ENCODE measurements at regions not wholly inside any gene's neighbourhood (a gene's known extent, or its start where the extent isn't known, plus 50 kb on each side); places are given as distances from the start of the nearest gene placed in this dataset.

DNA sequence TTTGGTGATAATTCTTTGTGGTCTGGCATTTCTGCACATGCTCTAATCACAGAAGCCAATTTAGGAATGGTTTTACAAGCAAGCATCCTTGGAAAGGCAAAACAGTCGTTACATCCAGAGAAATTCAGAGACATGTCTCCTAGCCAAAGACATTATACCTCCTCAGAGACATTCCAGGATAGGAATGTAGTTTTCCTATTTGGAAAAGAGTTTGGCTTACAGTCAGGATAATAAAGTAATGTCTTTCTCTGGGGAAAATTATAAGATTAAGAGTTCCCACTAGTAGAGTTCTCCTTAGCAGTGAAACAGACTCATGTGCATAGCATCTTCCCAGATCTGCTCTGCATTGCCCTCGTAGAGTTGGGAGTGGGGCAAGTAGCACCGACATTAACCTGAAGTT, 753.6 kb upstream of the TMEFF2 start:
- TF ChIP-seq ZNF843 (tag by site-specific recombination; IDR thresholded peaks at IDR 0.05): no peak
- TF ChIP-seq, protein P1, sequence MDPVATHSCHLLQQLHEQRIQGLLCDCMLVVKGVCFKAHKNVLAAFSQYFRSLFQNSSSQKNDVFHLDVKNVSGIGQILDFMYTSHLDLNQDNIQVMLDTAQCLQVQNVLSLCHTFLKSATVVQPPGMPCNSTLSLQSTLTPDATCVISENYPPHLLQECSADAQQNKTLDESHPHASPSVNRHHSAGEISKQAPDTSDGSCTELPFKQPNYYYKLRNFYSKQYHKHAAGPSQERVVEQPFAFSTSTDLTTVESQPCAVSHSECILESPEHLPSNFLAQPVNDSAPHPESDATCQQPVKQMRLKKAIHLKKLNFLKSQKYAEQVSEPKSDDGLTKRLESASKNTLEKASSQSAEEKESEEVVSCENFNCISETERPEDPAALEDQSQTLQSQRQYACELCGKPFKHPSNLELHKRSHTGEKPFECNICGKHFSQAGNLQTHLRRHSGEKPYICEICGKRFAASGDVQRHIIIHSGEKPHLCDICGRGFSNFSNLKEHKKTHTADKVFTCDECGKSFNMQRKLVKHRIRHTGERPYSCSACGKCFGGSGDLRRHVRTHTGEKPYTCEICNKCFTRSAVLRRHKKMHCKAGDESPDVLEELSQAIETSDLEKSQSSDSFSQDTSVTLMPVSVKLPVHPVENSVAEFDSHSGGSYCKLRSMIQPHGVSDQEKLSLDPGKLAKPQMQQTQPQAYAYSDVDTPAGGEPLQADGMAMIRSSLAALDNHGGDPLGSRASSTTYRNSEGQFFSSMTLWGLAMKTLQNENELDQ (tag by site-specific recombination; IDR thresholded peaks at IDR 0.05; ENCODE audit: low read depth): no peak
- TF ChIP-seq ZNF350 (tag by site-specific recombination; IDR thresholded peaks at IDR 0.05): no peak
- TF ChIP-seq, protein P2, sequence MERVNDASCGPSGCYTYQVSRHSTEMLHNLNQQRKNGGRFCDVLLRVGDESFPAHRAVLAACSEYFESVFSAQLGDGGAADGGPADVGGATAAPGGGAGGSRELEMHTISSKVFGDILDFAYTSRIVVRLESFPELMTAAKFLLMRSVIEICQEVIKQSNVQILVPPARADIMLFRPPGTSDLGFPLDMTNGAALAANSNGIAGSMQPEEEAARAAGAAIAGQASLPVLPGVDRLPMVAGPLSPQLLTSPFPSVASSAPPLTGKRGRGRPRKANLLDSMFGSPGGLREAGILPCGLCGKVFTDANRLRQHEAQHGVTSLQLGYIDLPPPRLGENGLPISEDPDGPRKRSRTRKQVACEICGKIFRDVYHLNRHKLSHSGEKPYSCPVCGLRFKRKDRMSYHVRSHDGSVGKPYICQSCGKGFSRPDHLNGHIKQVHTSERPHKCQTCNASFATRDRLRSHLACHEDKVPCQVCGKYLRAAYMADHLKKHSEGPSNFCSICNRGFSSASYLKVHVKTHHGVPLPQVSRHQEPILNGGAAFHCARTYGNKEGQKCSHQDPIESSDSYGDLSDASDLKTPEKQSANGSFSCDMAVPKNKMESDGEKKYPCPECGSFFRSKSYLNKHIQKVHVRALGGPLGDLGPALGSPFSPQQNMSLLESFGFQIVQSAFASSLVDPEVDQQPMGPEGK (tag by site-specific recombination; IDR thresholded peaks at IDR 0.05): no peak
- no peak for TF ChIP-seq REPIN1 (tag by site-specific recombination; IDR thresholded peaks at IDR 0.05; ENCODE audit: low read depth)
- no peak for TF ChIP-seq ZBTB48 (tag by site-specific recombination; IDR thresholded peaks at IDR 0.05)
- TF ChIP-seq ZFP37 (tag by site-specific recombination; IDR thresholded peaks at IDR 0.05): no peak
- TF ChIP-seq TCF7L2 (IDR thresholded peaks at IDR 0.05; ENCODE audit: borderline replicate concordance, low read depth, low read length): no peak
- TF ChIP-seq, protein P3, sequence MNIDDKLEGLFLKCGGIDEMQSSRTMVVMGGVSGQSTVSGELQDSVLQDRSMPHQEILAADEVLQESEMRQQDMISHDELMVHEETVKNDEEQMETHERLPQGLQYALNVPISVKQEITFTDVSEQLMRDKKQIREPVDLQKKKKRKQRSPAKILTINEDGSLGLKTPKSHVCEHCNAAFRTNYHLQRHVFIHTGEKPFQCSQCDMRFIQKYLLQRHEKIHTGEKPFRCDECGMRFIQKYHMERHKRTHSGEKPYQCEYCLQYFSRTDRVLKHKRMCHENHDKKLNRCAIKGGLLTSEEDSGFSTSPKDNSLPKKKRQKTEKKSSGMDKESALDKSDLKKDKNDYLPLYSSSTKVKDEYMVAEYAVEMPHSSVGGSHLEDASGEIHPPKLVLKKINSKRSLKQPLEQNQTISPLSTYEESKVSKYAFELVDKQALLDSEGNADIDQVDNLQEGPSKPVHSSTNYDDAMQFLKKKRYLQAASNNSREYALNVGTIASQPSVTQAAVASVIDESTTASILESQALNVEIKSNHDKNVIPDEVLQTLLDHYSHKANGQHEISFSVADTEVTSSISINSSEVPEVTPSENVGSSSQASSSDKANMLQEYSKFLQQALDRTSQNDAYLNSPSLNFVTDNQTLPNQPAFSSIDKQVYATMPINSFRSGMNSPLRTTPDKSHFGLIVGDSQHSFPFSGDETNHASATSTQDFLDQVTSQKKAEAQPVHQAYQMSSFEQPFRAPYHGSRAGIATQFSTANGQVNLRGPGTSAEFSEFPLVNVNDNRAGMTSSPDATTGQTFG (tag by site-specific recombination; IDR thresholded peaks at IDR 0.05; ENCODE audit: borderline replicate concordance): no peak
- TF ChIP-seq, protein P4, sequence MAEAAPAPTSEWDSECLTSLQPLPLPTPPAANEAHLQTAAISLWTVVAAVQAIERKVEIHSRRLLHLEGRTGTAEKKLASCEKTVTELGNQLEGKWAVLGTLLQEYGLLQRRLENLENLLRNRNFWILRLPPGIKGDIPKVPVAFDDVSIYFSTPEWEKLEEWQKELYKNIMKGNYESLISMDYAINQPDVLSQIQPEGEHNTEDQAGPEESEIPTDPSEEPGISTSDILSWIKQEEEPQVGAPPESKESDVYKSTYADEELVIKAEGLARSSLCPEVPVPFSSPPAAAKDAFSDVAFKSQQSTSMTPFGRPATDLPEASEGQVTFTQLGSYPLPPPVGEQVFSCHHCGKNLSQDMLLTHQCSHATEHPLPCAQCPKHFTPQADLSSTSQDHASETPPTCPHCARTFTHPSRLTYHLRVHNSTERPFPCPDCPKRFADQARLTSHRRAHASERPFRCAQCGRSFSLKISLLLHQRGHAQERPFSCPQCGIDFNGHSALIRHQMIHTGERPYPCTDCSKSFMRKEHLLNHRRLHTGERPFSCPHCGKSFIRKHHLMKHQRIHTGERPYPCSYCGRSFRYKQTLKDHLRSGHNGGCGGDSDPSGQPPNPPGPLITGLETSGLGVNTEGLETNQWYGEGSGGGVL (tag by site-specific recombination; IDR thresholded peaks at IDR 0.05): no peak
- no peak for TF ChIP-seq ZNF37A (tag by site-specific recombination; IDR thresholded peaks at IDR 0.05)
- no peak for TF ChIP-seq ZFP41 (tag by site-specific recombination; IDR thresholded peaks at IDR 0.05; ENCODE audit: borderline replicate concordance)
- TF ChIP-seq KLF10 (tag by site-specific recombination; IDR thresholded peaks at IDR 0.05): no peak
- no peak for TF ChIP-seq ZBTB7A (tag by site-specific recombination; IDR thresholded peaks at IDR 0.05; ENCODE audit: low read depth)
- TF ChIP-seq, protein P5, sequence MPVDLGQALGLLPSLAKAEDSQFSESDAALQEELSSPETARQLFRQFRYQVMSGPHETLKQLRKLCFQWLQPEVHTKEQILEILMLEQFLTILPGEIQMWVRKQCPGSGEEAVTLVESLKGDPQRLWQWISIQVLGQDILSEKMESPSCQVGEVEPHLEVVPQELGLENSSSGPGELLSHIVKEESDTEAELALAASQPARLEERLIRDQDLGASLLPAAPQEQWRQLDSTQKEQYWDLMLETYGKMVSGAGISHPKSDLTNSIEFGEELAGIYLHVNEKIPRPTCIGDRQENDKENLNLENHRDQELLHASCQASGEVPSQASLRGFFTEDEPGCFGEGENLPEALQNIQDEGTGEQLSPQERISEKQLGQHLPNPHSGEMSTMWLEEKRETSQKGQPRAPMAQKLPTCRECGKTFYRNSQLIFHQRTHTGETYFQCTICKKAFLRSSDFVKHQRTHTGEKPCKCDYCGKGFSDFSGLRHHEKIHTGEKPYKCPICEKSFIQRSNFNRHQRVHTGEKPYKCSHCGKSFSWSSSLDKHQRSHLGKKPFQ (tag by site-specific recombination; IDR thresholded peaks at IDR 0.05): no peak
- TF ChIP-seq, protein P6, sequence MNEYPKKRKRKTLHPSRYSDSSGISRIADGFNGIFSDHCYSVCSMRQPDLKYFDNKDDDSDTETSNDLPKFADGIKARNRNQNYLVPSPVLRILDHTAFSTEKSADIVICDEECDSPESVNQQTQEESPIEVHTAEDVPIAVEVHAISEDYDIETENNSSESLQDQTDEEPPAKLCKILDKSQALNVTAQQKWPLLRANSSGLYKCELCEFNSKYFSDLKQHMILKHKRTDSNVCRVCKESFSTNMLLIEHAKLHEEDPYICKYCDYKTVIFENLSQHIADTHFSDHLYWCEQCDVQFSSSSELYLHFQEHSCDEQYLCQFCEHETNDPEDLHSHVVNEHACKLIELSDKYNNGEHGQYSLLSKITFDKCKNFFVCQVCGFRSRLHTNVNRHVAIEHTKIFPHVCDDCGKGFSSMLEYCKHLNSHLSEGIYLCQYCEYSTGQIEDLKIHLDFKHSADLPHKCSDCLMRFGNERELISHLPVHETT (tag by site-specific recombination; IDR thresholded peaks at IDR 0.05): no peak
- TF ChIP-seq ZNF175 (tag by site-specific recombination; IDR thresholded peaks at IDR 0.05): no peak
- TF ChIP-seq, protein P7, sequence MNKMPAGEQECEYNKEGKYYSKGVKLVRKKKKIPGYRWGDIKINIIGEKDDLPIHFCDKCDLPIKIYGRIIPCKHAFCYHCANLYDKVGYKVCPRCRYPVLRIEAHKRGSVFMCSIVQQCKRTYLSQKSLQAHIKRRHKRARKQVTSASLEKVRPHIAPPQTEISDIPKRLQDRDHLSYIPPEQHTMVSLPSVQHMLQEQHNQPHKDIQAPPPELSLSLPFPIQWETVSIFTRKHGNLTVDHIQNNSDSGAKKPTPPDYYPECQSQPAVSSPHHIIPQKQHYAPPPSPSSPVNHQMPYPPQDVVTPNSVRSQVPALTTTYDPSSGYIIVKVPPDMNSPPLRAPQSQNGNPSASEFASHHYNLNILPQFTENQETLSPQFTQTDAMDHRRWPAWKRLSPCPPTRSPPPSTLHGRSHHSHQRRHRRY (tag by site-specific recombination; IDR thresholded peaks at IDR 0.05): no peak
- TF ChIP-seq, protein P8, sequence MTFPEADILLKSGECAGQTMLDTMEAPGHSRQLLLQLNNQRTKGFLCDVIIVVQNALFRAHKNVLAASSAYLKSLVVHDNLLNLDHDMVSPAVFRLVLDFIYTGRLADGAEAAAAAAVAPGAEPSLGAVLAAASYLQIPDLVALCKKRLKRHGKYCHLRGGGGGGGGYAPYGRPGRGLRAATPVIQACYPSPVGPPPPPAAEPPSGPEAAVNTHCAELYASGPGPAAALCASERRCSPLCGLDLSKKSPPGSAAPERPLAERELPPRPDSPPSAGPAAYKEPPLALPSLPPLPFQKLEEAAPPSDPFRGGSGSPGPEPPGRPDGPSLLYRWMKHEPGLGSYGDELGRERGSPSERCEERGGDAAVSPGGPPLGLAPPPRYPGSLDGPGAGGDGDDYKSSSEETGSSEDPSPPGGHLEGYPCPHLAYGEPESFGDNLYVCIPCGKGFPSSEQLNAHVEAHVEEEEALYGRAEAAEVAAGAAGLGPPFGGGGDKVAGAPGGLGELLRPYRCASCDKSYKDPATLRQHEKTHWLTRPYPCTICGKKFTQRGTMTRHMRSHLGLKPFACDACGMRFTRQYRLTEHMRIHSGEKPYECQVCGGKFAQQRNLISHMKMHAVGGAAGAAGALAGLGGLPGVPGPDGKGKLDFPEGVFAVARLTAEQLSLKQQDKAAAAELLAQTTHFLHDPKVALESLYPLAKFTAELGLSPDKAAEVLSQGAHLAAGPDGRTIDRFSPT (tag by site-specific recombination; IDR thresholded peaks at IDR 0.05): no peak
- TF ChIP-seq ZNF510 (tag by site-specific recombination; IDR thresholded peaks at IDR 0.05; ENCODE audit: insufficient replicate concordance): no peak
- POLR2A ChIA-PET: no interaction called here
- CTCF ChIA-PET: no interaction called here

More for the DNA sequence above, 753.6 kb upstream of the TMEFF2 start:
- Histone ChIP-seq H3K27ac (ENCODE audit: extremely low read depth, low read depth, low read length) (no peak overlapping the region), H3K9me3 (ENCODE audit: control insufficient read depth, insufficient read depth, low read depth, low read length) (no peaks in the 10 kb centered on the region), H3K4me3 (ENCODE audit: low read depth, low read length) (no peak overlapping the region), H3K4me1 (ENCODE audit: control insufficient read depth, insufficient read depth, low read length) (no peaks in the 10 kb centered on the region), H3K36me3 (ENCODE audit: control insufficient read depth in 2 of 2, insufficient read depth in 1 of 2, low read length in 2 of 2) (no peaks in the 10 kb centered on the region)
